PC-3 (cell line): ENCODE measurements at regions not wholly inside any gene's neighbourhood (a gene's known extent, or its start where the extent isn't known, plus 50 kb on each side); places are given as distances from the start of the nearest gene placed in this dataset.

Source experiments
- ATAC-seq: fragments of 200-7000 bp; cut with Tn5 transposase; 2 replicates; pipeline ENCODE4 v1.9.1; 2020; ENCODE audit warnings: mild to moderate bottlenecking, moderate library complexity
- BruUV-seq: library from RNA; stranded (reverse); fragments of 400-500 nt; replicated peaks from 2 replicates; lab custom pipeline; 2021; lab: Mats Ljungman, UMichigan
- CTCF ChIA-PET: fragments of 300-600 bp; sonication (Branson Sonifier 250); formaldehyde crosslinking; loops from one replicate; lab custom pipeline; 2022; ENCODE audit warnings: antibody characterized with exemption; lab: Charles Lee
- POLR2A ChIA-PET: fragments of 300-600 bp; sonication (Branson Sonifier 250); formaldehyde crosslinking; loops from one replicate; lab custom pipeline; 2022; ENCODE audit warnings: antibody characterized with exemption; ENCODE audit not compliant: unreplicated experiment; lab: Charles Lee
- DNase-seq: peaks from one replicate; pipeline ENCODE4 v3.0.0-alpha.2; 2015
- H2AFZ ChIP-seq: fragments of 300-600 bp; sonication (generic); 2 replicates; pipeline ENCODE4 v1.6.0; 2016; ENCODE audit warnings: antibody characterized with exemption, low read length
- H3F3A ChIP-seq: fragments of 300-600 bp; sonication (generic); one replicate; pipeline ENCODE4 v1.6.0; 2017; ENCODE audit warnings: antibody characterized with exemption, low read length, control low read depth, mild to moderate bottlenecking; ENCODE audit not compliant: unreplicated experiment
- H3K27ac ChIP-seq: fragments of 300-600 bp; sonication (generic); 2 replicates; pipeline ENCODE4 v1.5.1; 2016; ENCODE audit warnings: mild to moderate bottlenecking, low read length
- H3K27me3 ChIP-seq: fragments of 300-600 bp; sonication (generic); 2 replicates; pipeline ENCODE4 v1.6.1; 2016; ENCODE audit warnings: low read length, mixed read lengths
- H3K36me3 ChIP-seq: fragments of 300-600 bp; sonication (generic); 2 replicates; pipeline ENCODE4 v1.6.1; 2016; ENCODE audit warnings: low read depth, mixed run types, low read length, mixed read lengths
- H3K4me1 ChIP-seq: fragments of 300-600 bp; sonication (generic); 2 replicates; pipeline ENCODE4 v1.5.1; 2016; ENCODE audit warnings: low read length; ENCODE audit not compliant: insufficient read depth
- H3K4me2 ChIP-seq: fragments of 300-600 bp; sonication (generic); 2 replicates; pipeline ENCODE4 v1.6.0; 2016; ENCODE audit warnings: low read length
- H3K4me3 ChIP-seq: fragments of 300-600 bp; sonication (generic); 2 replicates; pipeline ENCODE4 v1.5.1; 2016; ENCODE audit warnings: mild to moderate bottlenecking, low read length, mixed read lengths
- H3K79me2 ChIP-seq: fragments of 300-600 bp; sonication (generic); 2 replicates; pipeline ENCODE4 v1.6.1; 2017; ENCODE audit warnings: low read length, mixed read lengths
- H3K9ac ChIP-seq: fragments of 300-600 bp; sonication (generic); 2 replicates; pipeline ENCODE4 v1.6.0; 2016; ENCODE audit warnings: mild to moderate bottlenecking, low read length
- H3K9me2 ChIP-seq: fragments of 300-600 bp; sonication (generic); replicated peaks from 2 replicates; pipeline ENCODE4 v1.6.1; 2016; ENCODE audit warnings: mixed run types, low read length, mixed read lengths
- H3K9me3 ChIP-seq: fragments of 300-600 bp; sonication (generic); 2 replicates; pipeline ENCODE4 v1.6.1; 2016; ENCODE audit warnings: low read length, mixed read lengths
- H4K20me1 ChIP-seq: fragments of 300-600 bp; sonication (generic); 2 replicates; pipeline ENCODE4 v1.6.1; 2016; ENCODE audit warnings: low read length, mixed read lengths
- CTCF ChIP-seq: fragments of 300-600 bp; sonication (generic); conservative IDR thresholded peaks from 2 replicates; pipeline ENCODE4 v1.5.1; 2017; ENCODE audit warnings: antibody characterized with exemption, low read depth, mild to moderate bottlenecking, low read length
- EZH2 ChIP-seq: fragments of 300-600 bp; sonication (generic); IDR thresholded peaks from one replicate; pipeline ENCODE4 v1.6.1; 2017; ENCODE audit warnings: antibody characterized with exemption, mild to moderate bottlenecking, low read length; ENCODE audit not compliant: unreplicated experiment
- EZH2phosphoT487 ChIP-seq: fragments of 300-600 bp; sonication (generic); IDR thresholded peaks from 2 replicates; pipeline ENCODE4 v1.6.1; 2018; ENCODE audit warnings: mild to moderate bottlenecking, antibody characterized with exemption, low read length, borderline replicate concordance
- intact Hi-C: fragments of 100-400 bp; cut with micrococcal nuclease; formaldehyde crosslinking; loops from 2 replicates; pipeline ENCODE4 v1.9.0; 2023

GRCh38 chr6:170206851-170207431 is 83.9 kb downstream of the DLL1 start:
- intact Hi-C loops, result no loop called here
- POLR2A ChIA-PET, result interaction anchor here (0.6 kb wide), 1 partner anchor 378 kb away, joined by 3 read pairs; the partner anchor contains the start of gene PDCD2
- no peak overlapping the region for H2AFZ ChIP-seq
- H3K79me2 ChIP-seq, result no peaks in the 10 kb centered on the region
- no peak overlapping the region for H3K4me3 ChIP-seq
- CTCF ChIA-PET, result no interaction called here
- H3K9ac ChIP-seq, result no peak overlapping the region
- no peak overlapping the region for H3K27ac ChIP-seq
- no peaks in the 10 kb centered on the region for H3K4me1 ChIP-seq
- H3K9me3 ChIP-seq, result no peaks in the 10 kb centered on the region
- H3K9me2 ChIP-seq, result no peaks in the 10 kb centered on the region
- no peaks in the 10 kb centered on the region for H3K36me3 ChIP-seq
- no peaks in the 10 kb centered on the region for H3K27me3 ChIP-seq
- ATAC-seq (no peak), DNase-seq (no peak)
- H3F3A ChIP-seq, result no peaks in the 10 kb centered on the region
- no TSS peak for BruUV-seq
- TF ChIP-seq EZH2phosphoT487, result no peak
- TF ChIP-seq EZH2, result no peak
- no peak for TF ChIP-seq CTCF
- H4K20me1 ChIP-seq, result no peaks in the 10 kb centered on the region
- no peak overlapping the region for H3K4me2 ChIP-seq

- H3K9ac ChIP-seq, result no peak overlapping the region
- BruUV-seq, result no TSS peak
- no peaks in the 10 kb centered on the region for H3K9me3 ChIP-seq
- no peak for DNase-seq
- no peaks in the 10 kb centered on the region for H3K27me3 ChIP-seq
- no peak for ATAC-seq
- H3K9me2 ChIP-seq, result no peaks in the 10 kb centered on the region
- H3K4me3 ChIP-seq, result no peak overlapping the region
- no peaks in the 10 kb centered on the region for H3K79me2 ChIP-seq
- H3K36me3 ChIP-seq, result no peaks in the 10 kb centered on the region
- POLR2A ChIA-PET, result no interaction called here
- no peak overlapping the region for H3K4me2 ChIP-seq
- H3K4me1 ChIP-seq, result no peaks in the 10 kb centered on the region
- no peak overlapping the region for H3K27ac ChIP-seq
- H3F3A ChIP-seq, result no peaks in the 10 kb centered on the region
- CTCF ChIA-PET, result no interaction called here
- intact Hi-C loops, result no loop called here
- H4K20me1 ChIP-seq, result no peaks in the 10 kb centered on the region
- no peak for TF ChIP-seq CTCF
- no peak for TF ChIP-seq EZH2
- TF ChIP-seq EZH2phosphoT487, result no peak
- no peak overlapping the region for H2AFZ ChIP-seq
These were observed 84.6 kb downstream of the DLL1 start for GRCh38 chr6:170206317-170206621.

GRCh38 chr6:170205534-170206316 is 85.2 kb downstream of the DLL1 start:
- no peak overlapping the region for H3K4me2 ChIP-seq
- H2AFZ ChIP-seq, result no peak overlapping the region

More at GRCh38 chr6:170205534-170206316, 85.2 kb downstream of the DLL1 start:
- CTCF ChIA-PET, result no interaction called here
- intact Hi-C loops, result no loop called here
- Histone ChIP-seq H3K79me2 (no peaks in the 10 kb centered on the region), H3K9ac (no peak overlapping the region), H3K9me3 (no peaks in the 10 kb centered on the region), H3K27me3 (no peaks in the 10 kb centered on the region), H3K27ac (no peak overlapping the region), H4K20me1 (no peaks in the 10 kb centered on the region), H3K36me3 (no peaks in the 10 kb centered on the region), H3K4me1 (no peaks in the 10 kb centered on the region), H3K4me3 (no peak overlapping the region), H3K9me2 (no peaks in the 10 kb centered on the region), H3F3A (no peaks in the 10 kb centered on the region)
- TF ChIP-seq EZH2phosphoT487 (no peak), EZH2 (no peak), CTCF (no peak)
- ATAC-seq (no peak), DNase-seq (no peak)
- BruUV-seq, result no TSS peak
- POLR2A ChIA-PET, result no interaction called here
